GM18505 (cell line): ENCODE measurements at regions not wholly inside any gene's neighbourhood (a gene's known extent, or its start where the extent isn't known, plus 50 kb on each side); places are given as distances from the start of the nearest gene placed in this dataset.
"Not testable (repeated sequence)": the region's sequence is repeated elsewhere in the genome, so short reads cannot be mapped to it uniquely, and the experiment has no call there.

Source experiments
- ATAC-seq: cut with Tn5 transposase; IDR thresholded peaks from one replicate; pipeline ENCODE4 v1.9.1; 2021; ENCODE audit not compliant: unreplicated experiment
- POLR2A ChIP-seq: IDR thresholded peaks from 4 replicates; pipeline ENCODE4 v1.6.1; 2011; ENCODE audit warnings: borderline replicate concordance; ENCODE audit not compliant: insufficient read depth, insufficient read length; ENCODE audit errors: extremely low read depth

DNA sequence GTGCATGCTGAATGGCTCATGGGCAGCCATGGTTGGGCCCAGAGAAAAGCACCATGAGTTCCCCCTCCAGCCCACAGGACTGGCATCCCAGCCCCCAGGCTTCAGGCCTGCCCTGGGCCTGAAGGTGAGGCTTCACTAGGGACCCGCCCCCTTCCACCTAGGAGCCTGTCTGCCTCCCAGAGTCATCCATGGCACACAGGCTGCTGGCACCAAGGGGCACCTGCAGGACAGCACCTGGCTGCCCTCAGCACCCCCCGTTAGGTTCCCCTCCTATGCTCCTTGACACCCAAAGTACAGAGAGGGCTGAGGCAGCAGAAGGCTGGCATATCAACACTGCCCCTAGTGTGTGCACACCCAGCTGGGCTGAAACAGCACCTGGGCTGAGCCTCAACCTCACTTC is 566.7 kb upstream of the PCDH7 start:
- no peak for ATAC-seq
- no peak for TF ChIP-seq POLR2A

DNA sequence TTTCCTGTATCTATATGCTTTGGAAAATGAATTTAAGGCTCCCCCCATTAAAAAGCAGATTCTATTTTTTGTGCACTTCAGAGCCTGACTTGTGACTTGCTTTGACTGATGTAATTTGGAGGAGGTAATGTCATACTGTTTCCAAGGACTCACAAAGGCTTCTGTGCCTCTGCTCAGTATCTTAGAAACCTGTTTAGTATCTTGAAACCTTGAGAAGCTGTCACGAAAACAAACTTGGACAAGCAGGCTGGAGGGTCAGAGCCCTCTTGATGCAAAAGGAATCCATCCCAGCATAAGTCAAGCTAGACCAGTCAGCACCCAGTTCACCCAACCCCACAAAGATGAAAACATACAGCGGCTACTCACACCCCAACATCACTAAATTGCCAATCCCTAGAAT is 560.0 kb upstream of the PCDH7 start:
- TF ChIP-seq POLR2A: no peak
- no peak for ATAC-seq

DNA sequence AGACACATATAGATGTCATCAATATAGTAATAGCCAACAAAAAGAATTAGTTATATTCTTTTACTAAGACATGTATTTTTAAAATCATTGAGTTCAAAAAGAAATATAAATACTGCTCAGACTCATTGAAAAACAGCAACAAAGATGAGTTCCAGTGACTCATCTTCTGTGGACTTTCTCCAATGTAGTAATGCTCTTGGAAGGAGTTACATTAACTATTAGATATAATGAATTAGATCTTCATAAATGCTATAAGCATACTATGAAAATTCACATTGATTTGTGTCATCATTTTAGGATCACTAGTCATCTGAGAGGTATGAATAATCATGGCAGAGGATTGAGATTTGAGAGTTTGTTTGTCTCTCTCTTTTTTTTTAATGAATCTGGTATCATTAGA is 547.8 kb upstream of the PCDH7 start:
- no peak for TF ChIP-seq POLR2A
- ATAC-seq: no peak

DNA sequence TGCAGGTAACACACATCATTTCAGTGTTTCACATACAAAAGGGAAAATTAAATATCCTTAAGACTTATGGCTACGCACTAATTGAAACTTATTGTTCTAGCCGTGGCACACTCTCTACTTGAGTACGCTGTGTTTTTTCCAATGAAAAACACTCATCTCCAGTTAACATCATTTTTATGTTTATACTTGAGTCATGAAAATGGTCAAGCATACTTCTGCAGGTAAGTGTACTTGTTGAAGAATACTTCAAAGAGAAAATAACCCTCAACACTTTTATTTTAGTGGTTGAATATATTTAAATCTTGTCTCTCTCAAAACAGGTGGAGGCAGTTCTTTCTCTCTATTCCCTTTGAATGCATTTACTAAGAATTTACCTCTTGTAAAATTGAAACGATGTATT is 538.7 kb upstream of the PCDH7 start:
- no peak for TF ChIP-seq POLR2A
- ATAC-seq: no peak

DNA sequence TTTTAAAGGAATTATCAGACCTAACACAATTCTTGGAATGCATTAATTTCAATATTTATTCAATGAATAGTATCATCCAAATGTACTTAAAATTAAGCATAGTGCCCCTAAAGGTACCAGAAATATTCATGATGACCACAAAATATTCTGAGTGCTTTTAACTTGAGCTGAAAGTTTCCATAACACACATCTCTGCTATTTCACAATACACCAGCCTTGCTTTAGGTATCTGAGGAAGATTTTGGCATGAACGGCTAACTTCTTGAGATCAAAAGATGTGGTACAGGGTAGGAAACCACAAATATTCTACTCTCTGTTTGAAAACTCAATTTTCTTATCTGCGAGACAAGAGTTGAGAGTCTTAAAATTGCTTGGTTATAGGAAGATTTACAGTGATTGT is 538.3 kb upstream of the PCDH7 start:
- ATAC-seq: no peak
- no peak for TF ChIP-seq POLR2A

DNA sequence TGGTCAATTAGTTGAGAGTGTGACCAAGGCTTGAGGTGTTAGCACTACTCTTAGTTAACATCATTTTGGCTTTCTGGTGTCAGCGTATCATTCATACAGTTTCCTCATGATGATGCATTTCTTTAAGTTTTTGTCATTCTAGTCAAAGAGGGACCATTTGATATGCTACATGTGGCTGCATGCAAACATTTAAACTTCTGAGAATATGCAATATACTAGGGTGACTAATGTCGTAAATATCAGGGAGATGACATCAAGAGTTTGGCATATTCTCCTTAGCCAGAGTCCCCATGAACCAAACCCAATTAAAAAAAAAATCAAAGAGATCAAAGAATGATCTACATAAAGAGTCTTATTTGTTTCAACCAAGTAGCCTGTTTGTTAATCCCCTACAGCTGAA is 537.4 kb upstream of the PCDH7 start:
- no peak for TF ChIP-seq POLR2A
- no peak for ATAC-seq

DNA sequence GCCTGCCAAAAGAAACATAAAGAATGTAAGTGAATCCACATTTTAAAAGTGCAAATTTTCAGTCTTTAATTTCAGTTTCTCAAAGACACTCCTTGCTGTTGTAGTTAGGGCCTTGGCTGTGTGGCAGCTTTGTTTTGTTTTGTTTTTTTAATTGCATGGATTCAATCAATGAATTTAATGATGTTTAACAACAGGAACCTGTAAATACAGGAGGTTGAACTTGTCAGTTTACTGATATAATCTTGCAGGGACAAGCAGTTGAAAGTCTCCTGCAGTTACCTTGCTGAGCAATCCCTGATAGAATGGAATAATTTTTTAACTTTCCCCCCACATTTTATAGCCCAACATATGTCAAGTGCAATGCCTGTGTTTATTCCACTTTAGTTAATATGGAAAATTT is 528.3 kb upstream of the PCDH7 start:
- TF ChIP-seq POLR2A: no peak
- ATAC-seq: no peak

DNA sequence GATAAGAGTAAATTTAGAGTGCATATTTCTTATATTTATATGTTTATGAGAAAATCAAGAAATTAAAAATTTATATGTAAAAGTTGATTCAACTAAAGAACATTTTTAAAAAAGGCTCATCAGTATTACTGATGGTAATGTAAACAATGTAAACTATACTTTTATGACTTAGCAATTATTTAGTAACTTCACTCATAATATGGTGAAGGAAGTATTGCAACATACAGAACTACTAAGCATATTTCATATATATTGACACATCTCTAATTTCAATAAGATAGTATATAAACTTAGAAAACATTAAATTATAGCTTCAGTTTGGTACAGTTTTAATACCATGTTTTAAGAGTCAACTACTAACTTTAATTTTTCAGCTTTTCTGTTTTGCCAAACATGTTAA is 512.8 kb upstream of the PCDH7 start:
- TF ChIP-seq POLR2A: no peak

DNA sequence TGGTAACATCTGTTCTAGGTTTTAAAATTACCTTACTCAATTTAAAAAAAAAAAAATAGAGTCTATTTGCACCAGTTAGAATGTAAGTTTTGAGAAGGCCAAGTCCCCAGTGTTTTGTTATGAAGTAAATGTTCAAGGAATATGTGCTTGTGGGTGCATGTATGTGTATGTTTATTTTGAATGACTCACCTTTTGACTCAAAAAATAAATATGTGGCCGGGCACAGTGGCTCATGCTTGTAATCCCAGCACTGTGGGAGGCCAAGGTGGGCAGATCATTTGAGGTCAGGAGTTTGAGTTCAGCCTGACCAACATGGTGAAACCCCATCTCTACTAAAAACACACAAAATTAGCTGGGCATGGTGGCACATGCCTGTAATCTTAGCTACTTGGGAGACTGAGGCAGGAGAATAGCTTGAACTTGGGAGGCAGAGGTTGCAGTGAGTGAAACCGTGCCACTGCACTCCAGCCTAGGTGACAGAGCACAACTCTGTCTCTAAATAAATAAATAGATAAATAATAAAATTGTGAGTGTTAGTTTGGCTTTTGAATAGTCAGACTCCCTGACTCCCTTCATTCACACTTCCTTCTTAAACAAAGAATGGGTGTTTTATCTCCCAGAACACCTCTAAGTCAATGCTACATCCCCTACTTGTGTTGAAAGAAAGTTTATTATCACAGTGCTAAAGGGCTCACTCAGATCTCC is 511.3 kb upstream of the PCDH7 start:
- no peak for TF ChIP-seq POLR2A
- no peak for ATAC-seq

More for the DNA sequence above, 512.8 kb upstream of the PCDH7 start:
- no peak for ATAC-seq

DNA sequence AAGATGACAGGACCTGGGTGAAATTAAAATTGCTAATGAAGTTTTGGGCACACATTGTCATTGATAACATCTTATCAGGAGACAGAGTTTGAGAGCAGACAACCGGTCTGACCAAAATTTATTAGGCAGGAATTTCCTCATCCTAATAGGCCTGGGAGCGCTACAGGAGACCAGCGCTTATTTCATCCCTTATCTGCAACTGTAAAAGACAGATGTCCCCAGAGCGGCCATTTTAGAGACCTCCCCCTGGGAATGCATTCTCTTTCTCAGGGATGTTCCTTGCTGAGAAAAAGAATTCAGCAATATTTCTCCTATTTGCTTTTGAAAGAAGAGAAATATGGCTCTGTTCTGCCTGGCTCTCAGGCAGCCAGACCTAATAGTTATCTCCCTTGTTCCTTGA is 504.2 kb upstream of the PCDH7 start:
- ATAC-seq: not testable (repeated sequence)

DNA sequence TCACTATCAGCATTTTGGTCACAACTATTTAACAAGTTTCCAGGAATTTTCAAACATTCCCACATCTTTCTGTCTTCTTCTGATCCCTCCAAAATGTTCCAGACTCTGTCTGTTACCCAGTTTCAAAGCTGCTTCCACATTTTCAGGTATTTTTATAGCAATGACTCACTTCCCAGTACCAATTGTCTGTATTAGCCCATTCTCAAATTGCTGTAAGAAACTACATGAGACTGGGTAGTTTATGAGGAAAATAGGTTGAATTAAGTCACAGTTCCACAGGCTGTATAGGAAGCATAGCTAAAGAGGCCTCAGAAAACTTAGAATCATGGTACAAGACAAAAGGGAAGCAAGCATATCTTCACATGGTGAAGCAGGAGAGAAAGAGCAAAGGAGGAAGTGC is 475.0 kb upstream of the PCDH7 start:
- no peak for ATAC-seq
- no peak for TF ChIP-seq POLR2A

DNA sequence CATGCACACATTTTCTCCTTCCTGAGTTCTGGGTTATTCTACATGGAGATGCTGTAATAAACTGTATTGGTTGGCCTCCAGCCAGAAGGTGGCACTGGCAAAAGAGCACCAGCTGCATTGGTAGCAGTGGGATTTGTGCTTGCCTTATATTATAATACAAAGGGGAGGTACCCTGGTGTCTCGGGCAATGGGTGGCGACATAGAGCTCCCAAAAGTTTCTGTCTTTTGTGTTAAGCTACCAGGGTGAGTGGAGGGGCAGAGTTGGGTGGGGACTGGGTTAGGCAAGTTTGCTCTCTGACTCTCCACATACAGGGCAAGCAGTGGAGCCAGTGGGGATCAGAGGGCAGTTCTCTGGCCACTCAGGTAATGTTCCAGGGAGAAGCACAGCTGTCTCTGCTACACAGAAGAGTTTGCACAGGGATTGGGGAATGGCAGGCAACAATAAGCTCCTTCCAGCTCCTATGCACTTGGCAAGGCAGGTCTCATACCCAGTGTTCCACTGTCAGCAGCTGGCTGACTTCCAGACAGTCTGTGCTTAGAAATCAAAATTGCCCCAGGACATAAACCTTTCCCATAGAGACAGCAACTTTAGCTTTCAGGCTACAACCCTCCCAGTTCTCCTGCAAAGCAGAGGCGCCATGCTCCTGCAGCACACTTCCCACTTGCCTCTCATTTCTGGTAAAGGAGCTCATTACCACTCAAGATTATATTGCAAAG is 463.9 kb upstream of the PCDH7 start:
- no peak for TF ChIP-seq POLR2A
- ATAC-seq: no peak

DNA sequence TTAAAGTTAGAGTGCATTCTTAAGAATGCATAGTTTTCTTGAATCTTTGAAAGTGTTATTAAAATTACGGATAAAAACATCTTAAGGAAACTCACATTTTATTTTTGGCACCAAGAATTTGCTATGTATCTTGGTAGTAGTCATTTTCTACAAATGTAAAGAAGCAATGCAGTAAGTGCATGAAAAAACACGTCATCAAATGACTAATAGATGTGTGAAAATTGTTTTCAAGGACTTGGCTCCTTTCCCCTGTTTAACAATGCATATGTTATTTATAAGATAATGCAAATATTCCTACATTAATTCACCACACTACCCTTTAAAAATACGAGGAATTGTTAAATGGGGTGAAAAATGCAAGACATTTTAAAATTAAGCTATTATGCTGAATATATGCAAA is 461.2 kb upstream of the PCDH7 start:
- TF ChIP-seq POLR2A: no peak
- ATAC-seq: no peak

DNA sequence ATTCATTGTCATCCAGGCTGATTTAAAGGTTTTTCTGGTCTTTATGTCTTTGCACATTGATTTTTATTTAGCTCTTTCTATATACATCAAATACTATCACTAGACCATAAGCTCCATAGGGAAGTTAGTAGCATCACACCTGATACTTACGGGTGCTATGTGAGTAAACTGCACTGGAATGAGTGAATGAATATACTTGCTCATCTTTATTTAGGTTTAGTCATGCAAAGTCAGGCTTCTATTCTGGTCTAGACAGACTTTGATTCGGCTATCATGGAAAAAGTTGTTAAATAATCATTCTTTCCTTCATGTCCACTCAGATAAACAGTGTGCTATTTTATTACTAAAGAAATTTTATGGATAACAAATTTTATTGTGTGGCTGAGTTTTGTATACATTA is 457.8 kb upstream of the PCDH7 start:
- no peak for TF ChIP-seq POLR2A
- ATAC-seq: no peak
